HL-60 (cell line): ENCODE measurements at regions not wholly inside any gene's neighbourhood (a gene's known extent, or its start where the extent isn't known, plus 50 kb on each side); places are given as distances from the start of the nearest gene placed in this dataset.

Source experiments
- DNase-seq, 2 experiments: peaks; one replicate each; pipeline ENCODE4 v3.0.0-alpha.2; 2010 to 2020; ENCODE audit warnings: low read depth in 1 of 2, low spot score in 1 of 2
- H3K27ac ChIP-seq: fragments of 250-450 bp; sonication (Bioruptor Pico); replicated peaks from 2 replicates; pipeline ENCODE4 v1.5.1; 2020; ENCODE audit warnings: mild to moderate bottlenecking, moderate library complexity
- H3K27me3 ChIP-seq: fragments of 250-450 bp; sonication (Bioruptor Pico); 2 replicates; pipeline ENCODE4 v1.5.1; 2021; ENCODE audit warnings: mild to moderate bottlenecking, moderate library complexity; ENCODE audit not compliant: insufficient read depth, poor library complexity, severe bottlenecking
- H3K4me3 ChIP-seq: replicated peaks from 2 replicates; pipeline ENCODE4 v1.5.1; 2011; ENCODE audit warnings: mild to moderate bottlenecking, control low read depth, low read length; ENCODE audit not compliant: insufficient read depth
- CTCF ChIP-seq: IDR thresholded peaks from one replicate; pipeline ENCODE4 v1.5.1; 2011; ENCODE audit warnings: low read length, control low read depth, inconsistent platforms; ENCODE audit not compliant: insufficient read depth
- GABPA ChIP-seq: IDR thresholded peaks from 2 replicates; pipeline ENCODE4 v1.6.1; 2012; ENCODE audit warnings: low read depth
- POLR2AphosphoS5 ChIP-seq: IDR thresholded peaks from 2 replicates; pipeline ENCODE4 v1.6.1; 2012; ENCODE audit warnings: low read depth
- REST ChIP-seq: IDR thresholded peaks from 2 replicates; pipeline ENCODE4 v1.6.1; 2012; ENCODE audit warnings: low read depth; ENCODE audit not compliant: insufficient replicate concordance
- SPI1 ChIP-seq: IDR thresholded peaks from 2 replicates; pipeline ENCODE4 v1.6.1; 2012; ENCODE audit warnings: low read depth, mild to moderate bottlenecking, borderline replicate concordance

- H3K27ac ChIP-seq: no peak overlapping the region
- DNase-seq: no peak
- no peak for TF ChIP-seq POLR2AphosphoS5
- no peak for TF ChIP-seq REST
- no peak for TF ChIP-seq SPI1
- TF ChIP-seq GABPA: no peak
- H3K4me3 ChIP-seq: no peak overlapping the region
- no peaks in the 10 kb centered on the region for H3K27me3 ChIP-seq
These were observed 789.4 kb downstream of the RPA4 start for GRCh38 chrX:97673135-97673534.

GRCh38 chrX:97682991-97683840, 799.5 kb downstream of the RPA4 start:
- TF ChIP-seq POLR2AphosphoS5 (no peak), SPI1 (no peak), CTCF (no peak)
- H3K4me3 ChIP-seq: no peak overlapping the region
- no peak for DNase-seq
- no peak overlapping the region for H3K27ac ChIP-seq
- H3K27me3 ChIP-seq: no peaks in the 10 kb centered on the region

GRCh38 chrX:97685753-97686152, 802.0 kb downstream of the RPA4 start:
- H3K27ac ChIP-seq: no peak overlapping the region
- TF ChIP-seq CTCF (peak; percentile 31), SPI1 (no peak), POLR2AphosphoS5 (no peak)
- DNase-seq: peak in 1 of 2 experiments; percentile 9
- H3K4me3 ChIP-seq: no peak overlapping the region
- no peaks in the 10 kb centered on the region for H3K27me3 ChIP-seq

- Histone ChIP-seq H3K4me3 (no peak overlapping the region), H3K27me3 (no peaks in the 10 kb centered on the region), H3K27ac (no peak overlapping the region)
- DNase-seq: no peak
- TF ChIP-seq REST: no peak
These were observed 808.3 kb downstream of the RPA4 start for GRCh38 chrX:97691901-97692455.

- no peak overlapping the region for H3K4me3 ChIP-seq
These were observed 808.9 kb downstream of the RPA4 start for GRCh38 chrX:97692575-97692974.

More at GRCh38 chrX:97692575-97692974, 808.9 kb downstream of the RPA4 start:
- no peak overlapping the region for H3K27ac ChIP-seq
- TF ChIP-seq POLR2AphosphoS5: no peak
- no peak for DNase-seq
- no peaks in the 10 kb centered on the region for H3K27me3 ChIP-seq
